ENCODE measurements at regions not wholly inside any gene's neighbourhood (a gene's known extent, or its start where the extent isn't known, plus 50 kb on each side); places are given as distances from the start of the nearest gene placed in this dataset.
A peak's percentile ranks its signal among the peaks of the same experiment; 100 is the strongest.
"Not testable (repeated sequence)": the region's sequence is repeated elsewhere in the genome, so short reads cannot be mapped to it uniquely, and the experiment has no call there.

DNA sequence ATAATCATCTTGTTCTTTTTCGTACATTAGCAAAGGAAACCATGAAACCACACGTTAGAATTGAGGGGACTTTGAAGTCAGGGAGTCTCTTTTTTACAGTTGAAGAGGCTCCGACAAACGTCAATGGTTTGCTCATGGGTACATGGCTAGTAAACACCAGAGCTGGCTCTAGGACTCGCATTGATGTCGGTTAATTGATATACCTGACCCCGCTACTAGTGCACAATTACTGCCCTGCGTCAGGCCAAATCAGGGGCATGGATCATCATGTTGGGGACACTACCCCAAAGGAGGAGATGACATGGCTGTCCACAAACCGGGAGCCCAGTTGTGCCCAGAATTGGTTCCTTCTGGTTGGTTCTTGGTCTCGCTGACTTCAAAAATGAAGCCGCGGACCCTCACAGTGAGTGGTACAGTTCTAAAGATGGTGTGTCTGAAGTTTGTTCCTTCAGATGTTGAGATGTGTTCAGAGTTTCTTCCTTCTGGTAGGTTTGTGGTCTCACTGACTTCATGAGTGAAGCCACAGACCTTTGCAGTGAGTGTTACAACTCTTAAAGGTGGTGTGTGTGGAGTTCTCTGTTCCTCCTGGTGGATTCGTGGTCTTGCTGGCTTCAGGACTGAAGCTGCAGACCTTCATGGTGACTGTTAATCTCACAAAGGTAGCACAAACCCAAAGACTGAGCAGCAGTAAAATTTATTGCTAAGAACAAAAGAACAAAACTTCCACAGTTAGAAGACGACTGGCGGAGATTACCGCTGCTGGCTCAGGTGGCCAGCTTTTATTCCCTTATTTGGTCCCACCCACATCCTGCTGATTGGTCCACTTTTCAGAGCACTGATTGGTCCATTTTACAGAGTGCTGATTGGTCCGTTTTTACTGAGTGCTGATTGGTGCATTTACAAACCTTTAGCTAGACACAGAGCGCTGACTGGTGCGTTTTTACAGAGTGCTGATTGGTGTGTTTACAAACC is 126.9 kb upstream of the ERRFI1 start:
- Histone ChIP-seq H3K4me3 (ENCODE audit: low read depth in 1 of 5, low read length in 5 of 5) (no peak overlapping the region), H3K27ac (ENCODE audit: low read depth, low read length) (no peak overlapping the region), H3K9ac (ENCODE audit: low read length in 5 of 5) (no peak overlapping the region), H3K36me3 (ENCODE audit: control insufficient read depth in 5 of 5, insufficient read depth in 5 of 5, low read length in 5 of 5) (no peaks in the 10 kb centered on the region), H3K9me3 (ENCODE audit: control insufficient read depth in 5 of 5, low read length in 5 of 5) (no peaks in the 10 kb centered on the region), H3K4me1 (ENCODE audit: control insufficient read depth in 5 of 5, insufficient read depth in 5 of 5, low read length in 5 of 5) (no peaks in the 10 kb centered on the region), H3K27me3 (ENCODE audit: control insufficient read depth in 5 of 5, insufficient read depth in 4 of 5, low read length in 5 of 5) (no peaks in the 10 kb centered on the region)

DNA sequence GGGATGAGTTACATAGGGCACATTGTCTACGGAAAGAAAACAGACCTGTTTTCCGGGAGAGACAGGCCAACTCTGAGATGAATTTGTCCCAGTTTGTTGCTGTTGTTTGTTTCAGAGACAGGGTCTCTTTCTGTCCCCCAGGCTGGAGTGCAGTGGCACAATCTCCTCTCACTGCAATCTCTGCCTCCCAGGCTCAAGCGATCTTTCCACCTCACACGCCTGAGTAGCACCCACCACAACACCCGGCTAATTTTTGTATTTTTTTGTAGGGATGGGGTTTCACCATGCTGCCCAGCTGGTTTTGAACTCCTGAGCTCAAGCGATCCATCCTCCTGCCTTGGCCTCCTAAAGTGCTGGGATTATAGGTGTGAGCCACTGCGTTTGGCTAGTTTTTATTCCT is 125.5 kb upstream of the ERRFI1 start:
- Histone ChIP-seq H3K9me3 (ENCODE audit: control insufficient read depth in 5 of 5, low read length in 5 of 5) (no peaks in the 10 kb centered on the region), H3K4me1 (ENCODE audit: control insufficient read depth in 5 of 5, insufficient read depth in 5 of 5, low read length in 5 of 5) (no peaks in the 10 kb centered on the region), H3K27ac (ENCODE audit: low read depth, low read length) (no peak overlapping the region), H3K9ac (ENCODE audit: low read length in 5 of 5) (no peak overlapping the region), H3K27me3 (ENCODE audit: control insufficient read depth in 5 of 5, insufficient read depth in 4 of 5, low read length in 5 of 5) (no peaks in the 10 kb centered on the region), H3K36me3 (ENCODE audit: control insufficient read depth in 5 of 5, insufficient read depth in 5 of 5, low read length in 5 of 5) (no peaks in the 10 kb centered on the region), H3K4me3 (ENCODE audit: low read depth in 1 of 5, low read length in 5 of 5) (no peak overlapping the region)

DNA sequence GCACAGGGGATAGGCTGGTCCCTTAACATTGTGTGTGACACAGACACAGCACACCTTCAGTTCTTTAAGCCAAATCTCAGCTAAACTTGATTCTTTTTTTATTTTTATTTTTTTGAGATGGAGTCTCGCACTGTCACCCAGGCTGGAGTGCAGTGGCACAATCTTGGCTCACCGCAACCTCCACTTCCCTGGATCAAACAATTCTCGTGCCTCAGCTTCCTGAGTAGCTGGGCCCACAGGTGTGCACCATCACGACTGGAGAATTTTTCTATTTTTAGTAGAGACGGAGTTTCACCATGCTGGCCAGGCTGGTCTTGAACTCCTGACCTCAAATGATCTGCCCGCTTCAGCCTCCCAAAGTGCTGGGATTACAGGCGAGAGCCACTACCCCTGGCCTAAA is 123.6 kb upstream of the ERRFI1 start:
- not testable (repeated sequence) for H3K27me3 ChIP-seq (ENCODE audit: control insufficient read depth in 5 of 5, insufficient read depth in 4 of 5, low read length in 5 of 5); H3K9me3 ChIP-seq (ENCODE audit: control insufficient read depth in 5 of 5, low read length in 5 of 5); H3K9ac ChIP-seq (ENCODE audit: low read length in 5 of 5); H3K36me3 ChIP-seq (ENCODE audit: control insufficient read depth in 5 of 5, insufficient read depth in 5 of 5, low read length in 5 of 5); H3K4me3 ChIP-seq (ENCODE audit: low read depth in 1 of 5, low read length in 5 of 5); H3K4me1 ChIP-seq (ENCODE audit: control insufficient read depth in 5 of 5, insufficient read depth in 5 of 5, low read length in 5 of 5); H3K27ac ChIP-seq (ENCODE audit: low read depth, low read length)

DNA sequence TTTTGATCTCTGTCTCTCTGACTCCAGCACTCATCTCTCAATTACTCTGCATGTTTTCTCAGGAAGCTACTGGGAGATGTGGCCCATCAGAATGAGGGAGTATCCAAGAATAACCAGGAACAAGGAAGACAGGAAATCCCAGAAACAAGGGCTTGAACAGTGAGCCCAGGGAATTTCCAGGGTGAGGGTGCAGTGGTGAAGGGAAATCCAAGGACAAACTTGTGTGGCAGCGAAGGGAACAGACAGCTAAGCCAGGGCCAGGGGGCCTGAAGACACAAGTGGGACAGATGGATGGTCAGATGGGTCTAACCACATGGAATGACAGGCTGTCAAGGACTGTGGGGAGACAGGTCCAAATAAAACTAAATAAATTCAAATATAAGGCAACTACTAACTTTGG is 121.8 kb upstream of the ERRFI1 start:
- H3K27ac ChIP-seq (ENCODE audit: low read depth, low read length) = no peak overlapping the region
- H3K36me3 ChIP-seq (ENCODE audit: control insufficient read depth in 5 of 5, insufficient read depth in 5 of 5, low read length in 5 of 5) = no peaks in the 10 kb centered on the region
- H3K9ac ChIP-seq (ENCODE audit: low read length in 5 of 5) = no peak overlapping the region
- H3K27me3 ChIP-seq (ENCODE audit: control insufficient read depth in 5 of 5, insufficient read depth in 4 of 5, low read length in 5 of 5) = no peaks in the 10 kb centered on the region
- H3K9me3 ChIP-seq (ENCODE audit: control insufficient read depth in 5 of 5, low read length in 5 of 5) = no peaks in the 10 kb centered on the region
- no peak overlapping the region for H3K4me3 ChIP-seq (ENCODE audit: low read depth in 1 of 5, low read length in 5 of 5)
- peaks cover 0 to 4% (median 4%) of the 10 kb centered on the region in 5 donors for H3K4me1 ChIP-seq (ENCODE audit: control insufficient read depth in 5 of 5, insufficient read depth in 5 of 5, low read length in 5 of 5)

DNA sequence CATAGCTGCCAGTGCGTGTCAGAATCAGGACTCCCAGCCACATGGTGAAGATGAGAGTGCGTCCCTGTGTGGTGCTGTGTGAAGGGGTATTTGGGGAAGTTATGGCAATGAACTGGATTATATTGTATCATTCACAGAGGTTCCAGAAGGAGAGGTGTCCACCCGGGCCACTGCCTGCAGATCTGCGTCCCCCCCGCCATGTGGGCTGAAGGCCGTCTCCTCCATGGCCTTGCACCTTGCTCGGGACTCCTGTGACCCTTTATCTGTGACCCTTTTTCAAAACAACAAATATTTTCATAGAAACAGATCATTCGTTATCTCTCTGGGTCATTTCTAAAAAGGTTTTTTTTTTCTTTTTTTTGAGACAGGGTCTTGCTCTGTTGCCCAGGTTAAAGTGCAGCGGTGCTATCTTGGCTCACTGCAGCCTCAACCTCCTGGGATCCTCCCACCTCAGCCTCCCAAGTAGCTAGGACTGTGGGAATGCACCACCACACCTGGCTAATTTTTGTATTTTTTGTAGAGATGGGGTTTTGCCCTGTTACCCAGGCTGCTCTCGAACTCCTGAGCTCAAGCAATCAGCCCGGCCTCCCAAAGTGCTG is 120.2 kb upstream of the ERRFI1 start:
- H3K4me3 ChIP-seq (ENCODE audit: low read depth in 1 of 5, low read length in 5 of 5) = no peak overlapping the region
- no peaks in the 10 kb centered on the region for H3K9me3 ChIP-seq (ENCODE audit: control insufficient read depth in 5 of 5, low read length in 5 of 5)
- no peak overlapping the region for H3K27ac ChIP-seq (ENCODE audit: low read depth, low read length)

DNA sequence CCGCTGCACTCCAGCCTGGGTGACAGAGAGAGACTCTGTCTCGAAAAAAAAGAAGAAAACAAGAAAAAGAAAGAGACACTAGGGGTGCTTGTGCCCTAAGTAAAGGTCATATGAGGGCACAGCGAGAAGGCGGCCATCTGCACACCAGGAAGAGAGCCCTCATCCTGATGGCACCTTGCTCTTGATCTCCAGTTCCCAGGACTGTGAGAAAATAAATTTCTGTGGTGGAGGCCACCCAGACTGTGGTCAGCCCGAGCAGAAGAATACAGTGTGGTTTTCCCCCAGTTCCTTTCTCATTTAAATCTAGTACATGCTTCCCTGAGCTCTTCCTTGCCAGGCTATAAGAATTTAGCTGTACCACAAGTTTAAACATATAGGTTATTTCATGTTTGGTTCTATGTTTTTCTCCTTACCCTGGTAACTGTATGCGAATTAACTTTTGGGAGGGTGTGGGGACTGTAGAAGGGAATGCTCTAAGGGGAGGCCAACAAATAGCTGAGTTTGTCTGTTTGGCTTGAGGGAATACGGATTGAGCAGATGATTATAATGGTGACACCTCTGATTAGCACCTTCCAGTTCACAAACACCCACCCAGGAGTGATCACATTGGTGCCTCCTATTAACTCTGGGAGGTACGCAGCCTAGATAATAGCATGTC is 119.6 kb upstream of the ERRFI1 start:
- Histone ChIP-seq H3K4me3 (ENCODE audit: low read depth in 1 of 5, low read length in 5 of 5) (no peak overlapping the region), H3K27ac (ENCODE audit: low read depth, low read length) (no peak overlapping the region), H3K9me3 (ENCODE audit: control insufficient read depth in 5 of 5, low read length in 5 of 5) (no peaks in the 10 kb centered on the region), H3K4me1 (ENCODE audit: control insufficient read depth in 5 of 5, insufficient read depth in 5 of 5, low read length in 5 of 5) (peaks cover 0 to 7% (median 6%) of the 10 kb centered on the region in 5 donors), H3K36me3 (ENCODE audit: control insufficient read depth in 5 of 5, insufficient read depth in 5 of 5, low read length in 5 of 5) (no peaks in the 10 kb centered on the region), H3K9ac (ENCODE audit: low read length in 5 of 5) (no peak overlapping the region), H3K27me3 (ENCODE audit: control insufficient read depth in 5 of 5, insufficient read depth in 4 of 5, low read length in 5 of 5) (no peaks in the 10 kb centered on the region)

More for the DNA sequence above, 120.2 kb upstream of the ERRFI1 start:
- no peak overlapping the region for H3K9ac ChIP-seq (ENCODE audit: low read length in 5 of 5)
- H3K4me1 ChIP-seq (ENCODE audit: control insufficient read depth in 5 of 5, insufficient read depth in 5 of 5, low read length in 5 of 5) = peaks cover 0 to 7% (median 6%) of the 10 kb centered on the region in 5 donors
- H3K27me3 ChIP-seq (ENCODE audit: control insufficient read depth in 5 of 5, insufficient read depth in 4 of 5, low read length in 5 of 5) = no peaks in the 10 kb centered on the region
- H3K36me3 ChIP-seq (ENCODE audit: control insufficient read depth in 5 of 5, insufficient read depth in 5 of 5, low read length in 5 of 5) = no peaks in the 10 kb centered on the region

DNA sequence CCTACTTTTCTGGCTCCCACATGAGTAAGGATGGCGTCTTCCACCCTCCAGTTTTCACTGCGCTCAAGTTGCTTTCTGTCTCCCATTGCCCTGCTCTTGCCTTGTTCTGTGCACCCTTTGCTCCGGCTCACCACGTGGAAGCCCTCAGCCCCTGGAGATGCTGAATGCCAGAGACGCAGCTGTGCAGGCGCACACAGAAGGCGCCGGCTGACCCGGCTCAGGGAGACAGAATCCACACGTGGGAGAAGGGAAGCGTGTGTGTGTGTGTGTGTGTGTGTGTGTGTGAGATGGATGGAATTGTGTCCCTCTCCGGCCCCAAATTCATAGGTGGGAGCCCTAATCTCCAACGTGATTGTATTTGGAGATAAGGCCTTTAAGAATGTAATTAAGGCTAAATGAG is 118.2 kb upstream of the ERRFI1 start:
- Histone ChIP-seq H3K9me3 (ENCODE audit: control insufficient read depth in 5 of 5, low read length in 5 of 5) (no peaks in the 10 kb centered on the region), H3K9ac (ENCODE audit: low read length in 5 of 5) (no peak overlapping the region), H3K4me3 (ENCODE audit: low read depth in 1 of 5, low read length in 5 of 5) (no peak overlapping the region), H3K27ac (ENCODE audit: low read depth, low read length) (no peak overlapping the region), H3K36me3 (ENCODE audit: control insufficient read depth in 5 of 5, insufficient read depth in 5 of 5, low read length in 5 of 5) (no peaks in the 10 kb centered on the region), H3K4me1 (ENCODE audit: control insufficient read depth in 5 of 5, insufficient read depth in 5 of 5, low read length in 5 of 5) (peaks cover 0 to 7% (median 6%) of the 10 kb centered on the region in 5 donors), H3K27me3 (ENCODE audit: control insufficient read depth in 5 of 5, insufficient read depth in 4 of 5, low read length in 5 of 5) (no peaks in the 10 kb centered on the region)

DNA sequence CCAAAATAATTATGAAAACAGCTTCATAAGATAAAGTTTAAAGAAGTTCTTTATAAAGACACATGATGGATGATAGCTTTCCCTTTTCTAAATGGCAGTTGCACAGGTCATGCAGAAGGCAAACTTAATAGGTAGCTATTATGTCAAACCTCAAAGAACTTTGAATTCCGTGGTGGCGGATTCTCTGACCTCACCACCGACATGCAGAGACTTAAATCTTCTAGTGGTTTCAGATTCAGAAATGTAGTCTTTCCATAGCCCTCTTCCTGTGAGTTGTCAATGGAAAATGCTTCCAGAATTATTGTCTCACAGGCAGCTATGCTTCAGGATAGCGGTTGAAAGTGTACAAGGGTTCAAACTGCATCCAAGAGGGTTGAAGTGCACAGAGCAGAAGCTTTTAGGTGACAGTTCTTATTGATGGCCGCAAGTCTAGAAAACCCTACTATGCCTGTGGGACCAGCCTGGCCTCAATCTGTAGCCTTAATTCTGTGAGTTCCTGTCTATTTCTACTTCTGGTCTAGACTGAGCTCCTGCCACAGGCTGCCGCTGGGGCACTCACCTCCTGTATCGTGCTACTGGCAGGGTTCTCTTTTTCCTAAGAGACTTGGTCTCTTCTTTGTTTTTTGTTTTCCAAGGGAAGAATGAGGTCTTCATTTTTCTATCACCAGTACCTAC is 117.0 kb upstream of the ERRFI1 start:
- no peaks in the 10 kb centered on the region for H3K36me3 ChIP-seq (ENCODE audit: control insufficient read depth in 5 of 5, insufficient read depth in 5 of 5, low read length in 5 of 5)
- H3K27ac ChIP-seq (ENCODE audit: low read depth, low read length) = peak overlapping the region; percentile 7

DNA sequence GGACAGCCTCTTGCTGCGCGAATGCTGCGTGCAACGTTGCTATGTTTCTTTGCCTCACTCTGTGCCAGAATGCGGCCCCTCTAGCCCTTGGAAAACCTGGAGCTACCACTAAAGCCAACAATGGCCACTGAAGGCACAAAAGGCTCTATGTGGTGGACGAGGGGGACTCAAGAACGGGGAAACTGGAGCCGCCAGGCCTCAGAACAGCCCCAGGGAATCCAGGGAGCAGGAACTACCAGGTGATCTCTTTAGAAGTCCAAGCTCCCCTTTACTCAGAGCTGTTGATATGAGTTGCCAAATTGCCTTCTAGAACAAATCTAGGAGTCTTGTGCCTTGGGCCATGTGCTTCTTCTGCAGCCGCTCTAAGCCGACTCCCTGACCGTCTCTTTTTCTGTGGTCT is 113.8 kb upstream of the ERRFI1 start:
- Histone ChIP-seq H3K9me3 (ENCODE audit: control insufficient read depth in 5 of 5, low read length in 5 of 5) (no peaks in the 10 kb centered on the region), H3K4me1 (ENCODE audit: control insufficient read depth in 5 of 5, insufficient read depth in 5 of 5, low read length in 5 of 5) (peaks cover 0 to 27% (median 14%) of the 10 kb centered on the region in 5 donors), H3K27ac (ENCODE audit: low read depth, low read length) (no peak overlapping the region), H3K4me3 (ENCODE audit: low read depth in 1 of 5, low read length in 5 of 5) (no peak overlapping the region), H3K9ac (ENCODE audit: low read length in 5 of 5) (no peak overlapping the region), H3K27me3 (ENCODE audit: control insufficient read depth in 5 of 5, insufficient read depth in 4 of 5, low read length in 5 of 5) (no peaks in the 10 kb centered on the region), H3K36me3 (ENCODE audit: control insufficient read depth in 5 of 5, insufficient read depth in 5 of 5, low read length in 5 of 5) (no peaks in the 10 kb centered on the region)

More for the DNA sequence above, 117.0 kb upstream of the ERRFI1 start:
- Histone ChIP-seq H3K27me3 (ENCODE audit: control insufficient read depth in 5 of 5, insufficient read depth in 4 of 5, low read length in 5 of 5) (no peaks in the 10 kb centered on the region), H3K9ac (ENCODE audit: low read length in 5 of 5) (no peak overlapping the region), H3K9me3 (ENCODE audit: control insufficient read depth in 5 of 5, low read length in 5 of 5) (no peaks in the 10 kb centered on the region), H3K4me1 (ENCODE audit: control insufficient read depth in 5 of 5, insufficient read depth in 5 of 5, low read length in 5 of 5) (peaks cover 0 to 9% (median 7%) of the 10 kb centered on the region in 5 donors), H3K4me3 (ENCODE audit: low read depth in 1 of 5, low read length in 5 of 5) (no peak overlapping the region)
